ENCODE measurements at regions not wholly inside any gene's neighbourhood (a gene's known extent, or its start where the extent isn't known, plus 50 kb on each side); places are given as distances from the start of the nearest gene placed in this dataset.

GRCh38 chr12:59240048-59240447 lies 319.7 kb upstream of the LRIG3 start:
- in situ Hi-C loops (cut with HindIII; ENCODE audit: low sequenced_read_pairs): no loop called here
- no peak for TF ChIP-seq CTCF (IDR thresholded peaks at IDR 0.05; ENCODE audit: low read depth, low read length)
- no peak overlapping the region for H3K4me3 ChIP-seq (ENCODE audit: low read depth, low read length)
- DNase-seq (ENCODE audit: low read depth, low spot score): no peak

GRCh38 chr12:59234391-59234790 lies 314.1 kb upstream of the LRIG3 start:
- in situ Hi-C loops (cut with HindIII; ENCODE audit: low sequenced_read_pairs): no loop called here
- H3K4me3 ChIP-seq (ENCODE audit: low read depth, low read length): no peak overlapping the region
- no peak for TF ChIP-seq CTCF (IDR thresholded peaks at IDR 0.05; ENCODE audit: low read depth, low read length)
- DNase-seq (ENCODE audit: low read depth, low spot score): no peak

- no peak for DNase-seq (ENCODE audit: low read depth, low spot score)
- in situ Hi-C loops (cut with HindIII; ENCODE audit: low sequenced_read_pairs): no loop called here
Observed at GRCh38 chr12:59230334-59230733, 310.0 kb upstream of the LRIG3 start.

GRCh38 chr12:59219148-59219547 lies 298.8 kb upstream of the LRIG3 start:
- H3K4me3 ChIP-seq (ENCODE audit: low read depth, low read length): no peak overlapping the region
- no peak for TF ChIP-seq CTCF (IDR thresholded peaks at IDR 0.05; ENCODE audit: low read depth, low read length)
- DNase-seq (ENCODE audit: low read depth, low spot score): no peak
- in situ Hi-C loops (cut with HindIII; ENCODE audit: low sequenced_read_pairs): no loop called here

More at GRCh38 chr12:59230334-59230733, 310.0 kb upstream of the LRIG3 start:
- no peak overlapping the region for H3K4me3 ChIP-seq (ENCODE audit: low read depth, low read length)
- no peak for TF ChIP-seq CTCF (IDR thresholded peaks at IDR 0.05; ENCODE audit: low read depth, low read length)

- in situ Hi-C loops (cut with HindIII; ENCODE audit: low sequenced_read_pairs): no loop called here
Observed at GRCh38 chr12:59196989-59197388, 276.7 kb upstream of the LRIG3 start.

GRCh38 chr12:59194794-59195193 lies 274.5 kb upstream of the LRIG3 start:
- in situ Hi-C loops (cut with HindIII; ENCODE audit: low sequenced_read_pairs): no loop called here
- no peak overlapping the region for H3K4me3 ChIP-seq (ENCODE audit: low read depth, low read length)
- DNase-seq (ENCODE audit: low read depth, low spot score): no peak
- TF ChIP-seq CTCF (IDR thresholded peaks at IDR 0.05; ENCODE audit: low read depth, low read length): no peak

More at GRCh38 chr12:59196989-59197388, 276.7 kb upstream of the LRIG3 start:
- H3K4me3 ChIP-seq (ENCODE audit: low read depth, low read length): no peak overlapping the region
- TF ChIP-seq CTCF (IDR thresholded peaks at IDR 0.05; ENCODE audit: low read depth, low read length): no peak
- DNase-seq (ENCODE audit: low read depth, low spot score): no peak
